ENCODE measurements at regions not wholly inside any gene's neighbourhood (a gene's known extent, or its start where the extent isn't known, plus 50 kb on each side); places are given as distances from the start of the nearest gene placed in this dataset.

- Mint-ChIP-seq H3K9me3 (ENCODE audit: low read depth) (peaks cover 2% of the 10 kb centered on the region), H3K27me3 (no peaks in the 10 kb centered on the region), H3K4me1 (ENCODE audit: low read depth) (peaks cover 31% of the 10 kb centered on the region), H3K4me3 (ENCODE audit: low read depth) (no peak overlapping the region), H3K27ac (peak overlapping the region; percentile 22), H3K36me3 (ENCODE audit: insufficient read depth) (no peaks in the 10 kb centered on the region)
- TF ChIP-seq CTCF (IDR thresholded peaks at IDR 0.05; ENCODE audit: unreplicated experiment), result no peak
- DNase-seq (ENCODE audit: low spot score, unreplicated experiment), result no peak
These were observed 567.2 kb upstream of the MEF2C start for GRCh38 chr5:89450149-89450538.

GRCh38 chr5:89449392-89450148 lies 566.6 kb upstream of the MEF2C start:
- no peaks in the 10 kb centered on the region for H3K9me3 Mint-ChIP-seq (ENCODE audit: low read depth)
- H3K4me1 Mint-ChIP-seq (ENCODE audit: low read depth), result peaks cover 31% of the 10 kb centered on the region
- H3K4me3 Mint-ChIP-seq (ENCODE audit: low read depth), result peak overlapping the region; percentile 30
- no peak for DNase-seq (ENCODE audit: low spot score, unreplicated experiment)
- no peak for TF ChIP-seq CTCF (IDR thresholded peaks at IDR 0.05; ENCODE audit: unreplicated experiment)
- no peaks in the 10 kb centered on the region for H3K27me3 Mint-ChIP-seq
- H3K27ac Mint-ChIP-seq, result peak overlapping the region; percentile 15
- no peaks in the 10 kb centered on the region for H3K36me3 Mint-ChIP-seq (ENCODE audit: insufficient read depth)

- H3K9me3 Mint-ChIP-seq (ENCODE audit: low read depth), result no peaks in the 10 kb centered on the region
- H3K36me3 Mint-ChIP-seq (ENCODE audit: insufficient read depth), result no peaks in the 10 kb centered on the region
- peaks cover 31% of the 10 kb centered on the region for H3K4me1 Mint-ChIP-seq (ENCODE audit: low read depth)
- peak overlapping the region; percentile 10 for H3K27ac Mint-ChIP-seq
- no peak for DNase-seq (ENCODE audit: low spot score, unreplicated experiment)
- TF ChIP-seq CTCF (IDR thresholded peaks at IDR 0.05; ENCODE audit: unreplicated experiment), result no peak
- H3K27me3 Mint-ChIP-seq, result no peaks in the 10 kb centered on the region
- H3K4me3 Mint-ChIP-seq (ENCODE audit: low read depth), result no peak overlapping the region
These were observed 564.0 kb upstream of the MEF2C start for GRCh38 chr5:89447027-89447426.

- no peak for DNase-seq (ENCODE audit: low spot score, unreplicated experiment)
- H3K9me3 Mint-ChIP-seq (ENCODE audit: low read depth), result no peaks in the 10 kb centered on the region
- H3K4me3 Mint-ChIP-seq (ENCODE audit: low read depth), result no peak overlapping the region
- no peaks in the 10 kb centered on the region for H3K36me3 Mint-ChIP-seq (ENCODE audit: insufficient read depth)
- no peak overlapping the region for H3K27ac Mint-ChIP-seq
- H3K27me3 Mint-ChIP-seq, result no peaks in the 10 kb centered on the region
- peaks cover 26% of the 10 kb centered on the region for H3K4me1 Mint-ChIP-seq (ENCODE audit: low read depth)
- no peak for TF ChIP-seq CTCF (IDR thresholded peaks at IDR 0.05; ENCODE audit: unreplicated experiment)
These were observed 562.2 kb upstream of the MEF2C start for GRCh38 chr5:89445106-89445745.

- H3K9me3 Mint-ChIP-seq (ENCODE audit: low read depth), result no peaks in the 10 kb centered on the region
- no peaks in the 10 kb centered on the region for H3K27me3 Mint-ChIP-seq
- DNase-seq (ENCODE audit: low spot score, unreplicated experiment), result no peak
- TF ChIP-seq CTCF (IDR thresholded peaks at IDR 0.05; ENCODE audit: unreplicated experiment), result no peak
- H3K27ac Mint-ChIP-seq, result no peak overlapping the region
- no peaks in the 10 kb centered on the region for H3K36me3 Mint-ChIP-seq (ENCODE audit: insufficient read depth)
- no peak overlapping the region for H3K4me3 Mint-ChIP-seq (ENCODE audit: low read depth)
- peaks cover 17% of the 10 kb centered on the region for H3K4me1 Mint-ChIP-seq (ENCODE audit: low read depth)
These were observed 561.1 kb upstream of the MEF2C start for GRCh38 chr5:89444088-89444487.
